ENCODE measurements at regions not wholly inside any gene's neighbourhood (a gene's known extent, or its start where the extent isn't known, plus 50 kb on each side); places are given as distances from the start of the nearest gene placed in this dataset.

GRCh38 chr6:150661216-150662007 lies 61.7 kb downstream of the PLEKHG1 start:
- TF ChIP-seq, protein P1, sequence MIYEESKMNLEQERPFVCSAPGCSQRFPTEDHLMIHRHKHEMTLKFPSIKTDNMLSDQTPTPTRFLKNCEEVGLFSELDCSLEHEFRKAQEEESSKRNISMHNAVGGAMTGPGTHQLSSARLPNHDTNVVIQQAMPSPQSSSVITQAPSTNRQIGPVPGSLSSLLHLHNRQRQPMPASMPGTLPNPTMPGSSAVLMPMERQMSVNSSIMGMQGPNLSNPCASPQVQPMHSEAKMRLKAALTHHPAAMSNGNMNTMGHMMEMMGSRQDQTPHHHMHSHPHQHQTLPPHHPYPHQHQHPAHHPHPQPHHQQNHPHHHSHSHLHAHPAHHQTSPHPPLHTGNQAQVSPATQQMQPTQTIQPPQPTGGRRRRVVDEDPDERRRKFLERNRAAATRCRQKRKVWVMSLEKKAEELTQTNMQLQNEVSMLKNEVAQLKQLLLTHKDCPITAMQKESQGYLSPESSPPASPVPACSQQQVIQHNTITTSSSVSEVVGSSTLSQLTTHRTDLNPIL (CRISPR knock-in tag; IDR thresholded peaks at IDR 0.05; ENCODE audit: low read depth): no peak
- TF ChIP-seq ARNTL (CRISPR knock-in tag; IDR thresholded peaks at IDR 0.05; ENCODE audit: borderline replicate concordance, low read depth) (no peak), ESRRG (CRISPR knock-in tag; IDR thresholded peaks at IDR 0.05) (no peak)
- ATAC-seq: no peak

- no peak for TF ChIP-seq CSDC2 (CRISPR knock-in tag; IDR thresholded peaks at IDR 0.05)
- no peak for ATAC-seq
These were observed 63.1 kb downstream of the PLEKHG1 start for GRCh38 chr6:150662814-150663213.

- TF ChIP-seq, protein P2, sequence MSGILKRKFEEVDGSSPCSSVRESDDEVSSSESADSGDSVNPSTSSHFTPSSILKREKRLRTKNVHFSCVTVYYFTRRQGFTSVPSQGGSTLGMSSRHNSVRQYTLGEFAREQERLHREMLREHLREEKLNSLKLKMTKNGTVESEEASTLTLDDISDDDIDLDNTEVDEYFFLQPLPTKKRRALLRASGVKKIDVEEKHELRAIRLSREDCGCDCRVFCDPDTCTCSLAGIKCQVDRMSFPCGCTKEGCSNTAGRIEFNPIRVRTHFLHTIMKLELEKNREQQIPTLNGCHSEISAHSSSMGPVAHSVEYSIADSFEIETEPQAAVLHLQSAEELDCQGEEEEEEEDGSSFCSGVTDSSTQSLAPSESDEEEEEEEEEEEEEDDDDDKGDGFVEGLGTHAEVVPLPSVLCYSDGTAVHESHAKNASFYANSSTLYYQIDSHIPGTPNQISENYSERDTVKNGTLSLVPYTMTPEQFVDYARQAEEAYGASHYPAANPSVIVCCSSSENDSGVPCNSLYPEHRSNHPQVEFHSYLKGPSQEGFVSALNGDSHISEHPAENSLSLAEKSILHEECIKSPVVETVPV (CRISPR knock-in tag; IDR thresholded peaks at IDR 0.05): no peak
- TF ChIP-seq PPARA (CRISPR knock-in tag; IDR thresholded peaks at IDR 0.05; ENCODE audit: borderline replicate concordance): no peak
- no peak for TF ChIP-seq ZNF565 (CRISPR knock-in tag; conservative IDR thresholded peaks at IDR 0.05; ENCODE audit: low read depth)
- TF ChIP-seq, protein P1 (CRISPR knock-in tag; IDR thresholded peaks at IDR 0.05; ENCODE audit: low read depth): no peak
- TF ChIP-seq BACH2 (CRISPR knock-in tag; IDR thresholded peaks at IDR 0.05; ENCODE audit: borderline replicate concordance): no peak
- TF ChIP-seq CSDC2 (CRISPR knock-in tag; IDR thresholded peaks at IDR 0.05): no peak
- no peak for TF ChIP-seq ZC3H10 (CRISPR knock-in tag; IDR thresholded peaks at IDR 0.05)
- no peak for TF ChIP-seq ESRRG (CRISPR knock-in tag; IDR thresholded peaks at IDR 0.05)
- no peak for TF ChIP-seq ZFP3 (CRISPR knock-in tag; IDR thresholded peaks at IDR 0.05)
- TF ChIP-seq, protein P3, sequence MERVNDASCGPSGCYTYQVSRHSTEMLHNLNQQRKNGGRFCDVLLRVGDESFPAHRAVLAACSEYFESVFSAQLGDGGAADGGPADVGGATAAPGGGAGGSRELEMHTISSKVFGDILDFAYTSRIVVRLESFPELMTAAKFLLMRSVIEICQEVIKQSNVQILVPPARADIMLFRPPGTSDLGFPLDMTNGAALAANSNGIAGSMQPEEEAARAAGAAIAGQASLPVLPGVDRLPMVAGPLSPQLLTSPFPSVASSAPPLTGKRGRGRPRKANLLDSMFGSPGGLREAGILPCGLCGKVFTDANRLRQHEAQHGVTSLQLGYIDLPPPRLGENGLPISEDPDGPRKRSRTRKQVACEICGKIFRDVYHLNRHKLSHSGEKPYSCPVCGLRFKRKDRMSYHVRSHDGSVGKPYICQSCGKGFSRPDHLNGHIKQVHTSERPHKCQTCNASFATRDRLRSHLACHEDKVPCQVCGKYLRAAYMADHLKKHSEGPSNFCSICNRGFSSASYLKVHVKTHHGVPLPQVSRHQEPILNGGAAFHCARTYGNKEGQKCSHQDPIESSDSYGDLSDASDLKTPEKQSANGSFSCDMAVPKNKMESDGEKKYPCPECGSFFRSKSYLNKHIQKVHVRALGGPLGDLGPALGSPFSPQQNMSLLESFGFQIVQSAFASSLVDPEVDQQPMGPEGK (CRISPR knock-in tag; IDR thresholded peaks at IDR 0.05; ENCODE audit: borderline replicate concordance): no peak
- TF ChIP-seq SNAI2 (CRISPR knock-in tag; IDR thresholded peaks at IDR 0.05): no peak
- TF ChIP-seq ZNF8 (CRISPR knock-in tag; IDR thresholded peaks at IDR 0.05): no peak
- TF ChIP-seq RARB (CRISPR knock-in tag; IDR thresholded peaks at IDR 0.05): no peak
- TF ChIP-seq TCF4 (CRISPR knock-in tag; IDR thresholded peaks at IDR 0.05; ENCODE audit: borderline replicate concordance): no peak
- TF ChIP-seq, protein P4, sequence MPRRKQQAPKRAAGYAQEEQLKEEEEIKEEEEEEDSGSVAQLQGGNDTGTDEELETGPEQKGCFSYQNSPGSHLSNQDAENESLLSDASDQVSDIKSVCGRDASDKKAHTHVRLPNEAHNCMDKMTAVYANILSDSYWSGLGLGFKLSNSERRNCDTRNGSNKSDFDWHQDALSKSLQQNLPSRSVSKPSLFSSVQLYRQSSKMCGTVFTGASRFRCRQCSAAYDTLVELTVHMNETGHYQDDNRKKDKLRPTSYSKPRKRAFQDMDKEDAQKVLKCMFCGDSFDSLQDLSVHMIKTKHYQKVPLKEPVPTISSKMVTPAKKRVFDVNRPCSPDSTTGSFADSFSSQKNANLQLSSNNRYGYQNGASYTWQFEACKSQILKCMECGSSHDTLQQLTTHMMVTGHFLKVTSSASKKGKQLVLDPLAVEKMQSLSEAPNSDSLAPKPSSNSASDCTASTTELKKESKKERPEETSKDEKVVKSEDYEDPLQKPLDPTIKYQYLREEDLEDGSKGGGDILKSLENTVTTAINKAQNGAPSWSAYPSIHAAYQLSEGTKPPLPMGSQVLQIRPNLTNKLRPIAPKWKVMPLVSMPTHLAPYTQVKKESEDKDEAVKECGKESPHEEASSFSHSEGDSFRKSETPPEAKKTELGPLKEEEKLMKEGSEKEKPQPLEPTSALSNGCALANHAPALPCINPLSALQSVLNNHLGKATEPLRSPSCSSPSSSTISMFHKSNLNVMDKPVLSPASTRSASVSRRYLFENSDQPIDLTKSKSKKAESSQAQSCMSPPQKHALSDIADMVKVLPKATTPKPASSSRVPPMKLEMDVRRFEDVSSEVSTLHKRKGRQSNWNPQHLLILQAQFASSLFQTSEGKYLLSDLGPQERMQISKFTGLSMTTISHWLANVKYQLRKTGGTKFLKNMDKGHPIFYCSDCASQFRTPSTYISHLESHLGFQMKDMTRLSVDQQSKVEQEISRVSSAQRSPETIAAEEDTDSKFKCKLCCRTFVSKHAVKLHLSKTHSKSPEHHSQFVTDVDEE (CRISPR knock-in tag; IDR thresholded peaks at IDR 0.05): no peak
- TF ChIP-seq OSR1 (CRISPR knock-in tag; IDR thresholded peaks at IDR 0.05): no peak
- no peak for TF ChIP-seq ARNTL (CRISPR knock-in tag; IDR thresholded peaks at IDR 0.05; ENCODE audit: borderline replicate concordance, low read depth)
- TF ChIP-seq ISL1 (CRISPR knock-in tag; IDR thresholded peaks at IDR 0.05): no peak
- TF ChIP-seq POU6F1 (CRISPR knock-in tag; IDR thresholded peaks at IDR 0.05; ENCODE audit: borderline replicate concordance, low read depth): no peak
- no peak for TF ChIP-seq ZFP30 (CRISPR knock-in tag; IDR thresholded peaks at IDR 0.05)
- ATAC-seq: no peak
These were observed 64.4 kb downstream of the PLEKHG1 start for GRCh38 chr6:150664091-150664490.

All from SK-N-SH treated with all-trans-retinoic acid at 6 μM for 48 hours (cell line).